Spleen (tissue), 7 donors: ENCODE measurements at regions not wholly inside any gene's neighbourhood (a gene's known extent, or its start where the extent isn't known, plus 50 kb on each side); places are given as distances from the start of the nearest gene placed in this dataset.

ENCODE experiments used
- CTCF ChIP-seq, 11 experiments: fragments of 200-600 bp in 7 of 11; fragments of 450-650 bp in 4 of 11; sonication (generic) in 4 of 11; IDR thresholded peaks in 8 of 11; conservative IDR thresholded peaks in 3 of 11; 1 replicate in 7 of 11; 2 replicates in 4 of 11; pipeline versions ENCODE4 v1.4.0 to v1.8.0; 2016 to 2021; ENCODE audit warnings: antibody characterized with exemption in 11 of 11, inconsistent platforms in 4 of 11, mild to moderate bottlenecking in 1 of 11
- POLR2AphosphoS5 ChIP-seq, 3 donors: sonication (generic); formaldehyde crosslinking; IDR thresholded peaks; one replicate each; pipeline ENCODE4 v1.5.1; 2017; ENCODE audit warnings: antibody characterized with exemption in 3 of 3
- donor health status: DM: no; HTN: no; CAD: no; lungs with moderate emphysema.
- donor health status: DM: no; HTN: no; CAD: no.
- donor health status: DM: no; HTN: no; CAD: no.

GRCh38 chr15:95624100-95624499, 706.4 kb upstream of the NR2F2 start:
- TF ChIP-seq POLR2AphosphoS5 (IDR thresholded peaks at IDR 0.05) (no peak), CTCF (IDR thresholded peaks at IDR 0.05 in 8 of 11, conservative IDR thresholded peaks at IDR 0.05 in 3 of 11) (no peak)
